GM19438 (cell line): ENCODE measurements at regions not wholly inside any gene's neighbourhood (a gene's known extent, or its start where the extent isn't known, plus 50 kb on each side); places are given as distances from the start of the nearest gene placed in this dataset.
"Not testable (repeated sequence)": the region's sequence is repeated elsewhere in the genome, so short reads cannot be mapped to it uniquely, and the experiment has no call there.

Experiments used
- ATAC-seq: cut with Tn5 transposase; IDR thresholded peaks from one replicate; pipeline ENCODE4 v1.9.1; 2021; ENCODE audit warnings: low read depth; ENCODE audit not compliant: unreplicated experiment

DNA sequence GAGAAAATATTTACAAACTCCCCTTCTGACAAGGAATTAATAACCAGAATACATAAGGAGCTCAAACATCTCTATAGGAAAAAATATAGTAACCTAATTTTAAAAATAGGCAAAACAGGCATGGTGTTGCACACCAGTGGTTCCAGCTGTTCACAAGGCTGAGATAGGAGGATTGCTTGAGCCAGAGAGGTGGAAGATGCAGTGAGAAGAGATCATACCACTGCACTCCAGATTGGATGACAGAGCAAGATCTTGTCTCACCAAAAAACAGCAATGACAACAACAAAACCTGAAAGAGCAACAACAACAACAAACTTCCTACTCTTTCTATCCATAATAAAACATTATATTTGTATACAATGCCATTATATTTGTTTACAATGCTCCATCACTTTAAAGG lies 304.4 kb upstream of the CNTNAP2 start:
- ATAC-seq, result no peak

- ATAC-seq, result not testable (repeated sequence)
Observed at GRCh38 chr7:145805496-145805895, 311.1 kb upstream of the CNTNAP2 start.

DNA sequence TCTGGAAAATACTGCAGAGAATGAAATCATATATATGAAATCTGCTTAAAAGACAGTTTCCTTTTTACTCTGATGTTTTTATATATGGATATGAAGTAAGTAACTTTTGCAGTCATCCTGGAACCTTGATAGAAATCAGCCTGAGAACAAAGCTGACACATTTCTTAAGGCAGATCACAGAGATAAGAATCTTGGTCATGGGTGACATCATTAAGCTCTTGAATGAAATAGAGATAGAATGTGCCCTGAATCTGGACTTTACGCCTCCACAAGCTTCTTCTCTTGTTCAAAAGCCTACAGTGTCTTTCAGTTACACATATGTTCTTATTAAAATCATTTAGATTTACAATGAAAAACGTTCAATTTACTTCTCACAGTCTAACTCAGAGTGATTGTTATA lies 319.1 kb upstream of the CNTNAP2 start:
- no peak for ATAC-seq

GRCh38 chr7:145795132-145795531 lies 321.5 kb upstream of the CNTNAP2 start:
- no peak for ATAC-seq

DNA sequence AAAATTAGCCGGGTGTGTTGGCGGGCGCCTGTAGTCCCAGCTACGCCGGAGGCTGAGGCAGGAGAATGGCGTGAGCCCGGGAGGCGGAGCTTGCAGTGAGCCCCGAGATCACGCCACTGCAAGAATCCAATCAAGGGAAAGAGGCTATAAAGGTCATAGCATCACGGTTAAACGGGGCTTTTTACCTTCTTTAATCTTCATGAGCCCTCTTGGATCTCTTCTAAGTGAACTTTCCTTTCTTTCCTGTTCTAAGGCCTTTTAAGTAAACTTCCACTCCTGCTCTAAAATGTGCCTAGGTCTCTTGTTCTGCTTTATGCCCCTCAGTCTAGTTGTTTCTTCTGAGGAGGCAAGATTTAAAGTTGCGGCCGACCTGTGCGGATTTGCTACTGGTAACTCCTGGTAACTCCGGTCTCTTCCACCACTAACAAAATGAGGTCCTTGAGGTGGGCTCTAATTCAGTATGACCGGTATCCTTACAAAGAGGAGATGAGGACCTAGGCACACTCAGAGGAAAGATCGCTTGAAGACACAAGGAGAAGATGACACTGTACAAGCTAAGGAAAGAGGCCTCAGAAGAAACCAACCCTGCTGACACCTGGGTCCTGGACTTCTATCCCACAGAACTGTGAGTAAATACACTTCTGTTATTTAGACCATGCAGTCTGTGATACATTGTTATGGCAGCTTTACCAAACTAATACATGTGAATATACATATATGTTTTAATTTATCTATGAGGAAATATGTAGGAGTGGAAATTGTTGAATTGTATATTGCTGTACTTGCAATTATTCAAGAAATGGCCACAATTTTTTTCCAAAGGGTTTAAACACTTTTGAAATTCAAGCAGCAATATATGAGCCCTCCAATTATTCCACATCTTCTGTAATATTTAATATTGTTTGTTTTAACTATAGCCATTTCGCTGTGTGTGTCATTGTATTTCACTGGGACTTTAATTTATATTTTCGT lies 331.5 kb upstream of the CNTNAP2 start:
- no peak for ATAC-seq

DNA sequence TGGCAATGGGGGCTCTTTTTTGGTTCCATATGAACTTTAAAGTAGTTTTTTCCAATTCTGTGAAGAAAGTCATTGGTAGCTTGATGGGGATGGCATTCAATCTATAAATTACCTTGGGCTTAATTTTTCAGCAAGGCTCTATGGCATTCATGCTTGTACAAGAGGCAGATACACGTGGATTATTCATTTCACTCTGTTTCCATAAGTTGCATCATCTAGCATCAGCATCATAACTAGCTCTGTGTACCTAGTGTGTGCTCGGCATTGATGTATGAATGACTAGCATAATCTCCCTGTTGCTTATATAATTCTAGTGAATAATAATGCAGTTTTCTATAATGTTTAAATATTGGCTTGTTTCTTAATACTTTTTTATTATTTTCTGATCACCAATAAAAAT lies 335.2 kb upstream of the CNTNAP2 start:
- ATAC-seq, result not testable (repeated sequence)

- ATAC-seq, result no peak
Observed at GRCh38 chr7:145779140-145779539, 337.5 kb upstream of the CNTNAP2 start.

- no peak for ATAC-seq
Observed at GRCh38 chr7:145774777-145775176, 341.8 kb upstream of the CNTNAP2 start.

DNA sequence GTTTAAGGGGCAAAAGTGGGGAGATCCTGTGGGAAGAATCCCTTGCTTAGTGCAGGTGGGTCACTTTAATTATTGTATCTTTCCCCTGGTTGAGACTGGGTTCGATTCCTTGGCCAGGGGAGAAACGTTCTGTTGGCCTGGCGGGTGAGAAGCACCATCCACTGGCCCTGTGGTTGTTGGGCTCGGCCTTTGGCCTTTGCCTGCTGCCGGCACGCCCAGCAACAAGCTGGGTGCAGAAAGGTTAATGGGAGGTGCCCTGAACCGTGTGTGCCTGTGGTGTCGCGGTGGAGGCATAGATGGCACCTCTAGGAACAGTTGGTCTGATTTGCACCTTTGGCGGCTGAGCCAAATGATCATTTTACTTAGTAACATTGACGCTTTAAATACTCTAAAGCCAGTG lies 363.6 kb upstream of the CNTNAP2 start:
- no peak for ATAC-seq

GRCh38 chr7:145737617-145738016 lies 379.0 kb upstream of the CNTNAP2 start:
- no peak for ATAC-seq

- ATAC-seq, result no peak
Observed at GRCh38 chr7:145735061-145735460, 381.5 kb upstream of the CNTNAP2 start.

DNA sequence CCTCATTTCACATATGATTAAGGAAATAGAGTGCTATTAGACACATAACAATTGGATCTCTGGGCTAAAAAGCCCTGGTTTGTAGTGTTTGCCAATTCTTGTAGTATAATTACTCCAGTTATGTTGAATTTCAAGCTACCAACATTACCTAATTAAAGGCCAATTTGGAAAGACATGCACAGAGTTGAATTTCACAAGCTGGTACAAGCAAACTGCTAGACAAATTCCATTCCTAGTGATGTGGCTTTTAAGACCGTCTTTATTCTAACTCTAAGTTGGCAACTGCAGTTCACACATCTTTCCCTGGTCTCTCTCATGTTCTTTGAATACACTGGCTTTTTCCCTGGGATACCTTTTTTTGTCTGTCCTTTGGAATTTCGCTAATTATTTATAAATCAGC lies 384.1 kb upstream of the CNTNAP2 start:
- no peak for ATAC-seq

GRCh38 chr7:145729691-145730090 lies 386.9 kb upstream of the CNTNAP2 start:
- ATAC-seq, result no peak

DNA sequence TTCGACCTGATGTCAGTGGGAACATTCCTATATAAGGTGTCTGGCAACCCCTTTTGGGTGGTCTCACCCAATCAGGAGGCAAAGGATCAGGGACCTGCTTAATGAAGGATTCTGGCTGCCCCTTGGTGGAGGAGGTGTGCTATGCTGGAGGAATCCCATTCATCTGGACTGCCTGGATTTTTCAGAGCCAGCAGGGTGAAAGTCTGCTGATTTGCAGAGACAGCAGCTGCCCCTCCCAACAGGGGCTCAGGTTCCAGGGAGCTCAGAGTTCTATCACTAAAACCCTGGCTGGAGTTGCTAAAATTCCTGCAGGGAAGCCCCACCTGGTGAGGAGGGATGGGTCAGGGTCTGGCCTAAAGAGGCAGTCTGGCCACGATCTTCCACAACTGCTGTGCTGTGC lies 398.5 kb upstream of the CNTNAP2 start:
- ATAC-seq, result no peak

DNA sequence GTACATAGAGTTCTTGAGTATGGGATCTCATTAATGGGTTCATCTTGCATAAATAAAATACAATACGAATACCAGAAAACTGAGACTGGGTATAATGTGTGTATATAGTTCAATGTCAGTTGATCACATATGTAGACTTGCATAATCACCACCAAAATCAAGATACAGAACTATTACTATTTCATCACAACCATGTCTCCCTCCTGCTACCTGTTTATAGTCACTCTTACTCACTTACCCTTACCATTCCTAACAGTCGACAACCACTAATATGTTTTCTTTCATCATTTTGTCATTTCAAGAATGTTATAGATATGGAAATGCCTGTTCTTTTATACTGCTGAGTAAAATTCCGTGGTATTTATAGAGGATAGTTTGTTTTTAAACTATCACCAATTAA lies 416.1 kb upstream of the CNTNAP2 start:
- ATAC-seq, result no peak

- no peak for ATAC-seq
Observed at GRCh38 chr7:145698526-145699262, 417.9 kb upstream of the CNTNAP2 start.

DNA sequence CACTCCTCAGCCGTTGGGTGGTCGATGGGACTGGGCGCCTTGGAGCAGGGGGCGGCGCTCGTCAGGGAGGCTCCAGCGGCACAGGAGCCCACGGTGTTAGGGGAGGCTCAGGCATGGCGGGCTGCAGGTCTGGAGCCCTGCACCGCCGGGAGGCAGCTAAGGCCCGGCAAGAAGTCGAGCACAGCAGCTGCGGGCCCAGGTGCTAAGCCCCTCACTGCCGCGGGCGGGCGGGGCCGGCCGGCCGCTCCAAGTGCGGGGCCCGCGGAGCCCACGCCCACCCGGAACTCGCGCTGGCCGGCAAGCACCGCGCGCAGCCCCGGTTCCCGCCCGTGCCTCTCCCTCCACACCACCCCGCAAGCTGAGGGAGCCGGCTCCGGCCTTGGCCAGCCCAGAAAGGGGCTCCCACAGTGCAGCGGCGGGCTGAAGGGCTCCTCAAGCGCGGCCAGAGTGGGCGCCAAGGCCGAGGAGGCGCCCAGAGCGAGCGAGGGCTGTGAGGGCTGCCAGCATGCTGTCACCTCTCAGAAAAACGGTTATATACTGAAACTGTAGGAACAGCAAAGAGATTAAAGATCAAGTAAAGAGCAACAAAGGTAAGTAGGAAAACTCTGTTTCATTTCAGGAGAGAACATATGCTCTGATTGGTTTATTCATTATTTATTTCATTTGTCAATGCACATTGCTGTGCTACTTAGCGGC lies 419.0 kb upstream of the CNTNAP2 start:
- ATAC-seq, result not testable (repeated sequence)

DNA sequence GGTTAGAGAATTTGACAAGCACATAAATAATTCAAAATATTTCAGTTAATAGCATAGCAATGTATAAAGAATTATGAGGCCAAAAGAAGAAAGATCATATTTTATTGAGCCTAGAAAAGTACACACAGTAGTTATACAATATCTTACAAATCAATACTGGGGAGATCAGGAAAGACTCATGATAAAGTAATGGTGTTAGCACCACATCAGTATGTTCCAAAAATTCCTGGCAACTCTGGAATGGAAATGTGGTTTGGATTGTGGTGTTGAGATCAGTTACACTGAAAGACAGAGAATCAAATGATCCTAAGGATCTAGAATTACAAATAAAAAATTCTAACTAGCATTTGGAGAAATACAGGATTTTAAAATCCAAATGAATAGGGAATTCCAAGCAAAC lies 420.5 kb upstream of the CNTNAP2 start:
- no peak for ATAC-seq

GRCh38 chr7:145692237-145692950 lies 424.2 kb upstream of the CNTNAP2 start:
- ATAC-seq, result no peak

GRCh38 chr7:145691377-145691914 lies 425.2 kb upstream of the CNTNAP2 start:
- ATAC-seq, result no peak
